ENCODE measurements at regions not wholly inside any gene's neighbourhood (a gene's known extent, or its start where the extent isn't known, plus 50 kb on each side); places are given as distances from the start of the nearest gene placed in this dataset.
A peak's percentile ranks its signal among the peaks of the same experiment; 100 is the strongest.
"Not testable (repeated sequence)": the region's sequence is repeated elsewhere in the genome, so short reads cannot be mapped to it uniquely, and the experiment has no call there.

GRCh38 chr5:9858043-9858442 is 227.9 kb upstream of the TAS2R1 start:
- DNase-seq (ENCODE audit: low spot score) = no peak

GRCh38 chr5:9853309-9853708 is 223.2 kb upstream of the TAS2R1 start:
- DNase-seq (ENCODE audit: low spot score) = no peak

GRCh38 chr5:9852671-9853070 is 222.5 kb upstream of the TAS2R1 start:
- DNase-seq (ENCODE audit: low spot score) = no peak

GRCh38 chr5:9851458-9851857 is 221.3 kb upstream of the TAS2R1 start:
- peak; percentile 23 for DNase-seq (ENCODE audit: low spot score)

GRCh38 chr5:9850456-9850855 is 220.3 kb upstream of the TAS2R1 start:
- no peak for DNase-seq (ENCODE audit: low spot score)

GRCh38 chr5:9847631-9848030 is 217.5 kb upstream of the TAS2R1 start:
- DNase-seq (ENCODE audit: low spot score) = no peak

- no peak for DNase-seq (ENCODE audit: low spot score)
These were observed 215.0 kb upstream of the TAS2R1 start for GRCh38 chr5:9845185-9845584.

GRCh38 chr5:9841516-9842170 is 211.5 kb upstream of the TAS2R1 start:
- DNase-seq (ENCODE audit: low spot score) = no peak

GRCh38 chr5:9838916-9839315 is 208.8 kb upstream of the TAS2R1 start:
- peak; percentile 84 for DNase-seq (ENCODE audit: low spot score)

GRCh38 chr5:9834871-9835770 is 205.0 kb upstream of the TAS2R1 start:
- DNase-seq (ENCODE audit: low spot score) = no peak

GRCh38 chr5:9833871-9834270 is 203.7 kb upstream of the TAS2R1 start:
- DNase-seq (ENCODE audit: low spot score) = no peak

GRCh38 chr5:9832921-9833320 is 202.8 kb upstream of the TAS2R1 start:
- no peak for DNase-seq (ENCODE audit: low spot score)

- DNase-seq (ENCODE audit: low spot score) = peak; percentile 79
These were observed 201.7 kb upstream of the TAS2R1 start for GRCh38 chr5:9831823-9832222.

GRCh38 chr5:9830184-9830583 is 200.0 kb upstream of the TAS2R1 start:
- no peak for DNase-seq (ENCODE audit: low spot score)

GRCh38 chr5:9829621-9830020 is 199.5 kb upstream of the TAS2R1 start:
- no peak for DNase-seq (ENCODE audit: low spot score)

- DNase-seq (ENCODE audit: low spot score) = no peak
These were observed 190.7 kb upstream of the TAS2R1 start for GRCh38 chr5:9820691-9821449.

GRCh38 chr5:9818340-9818845 is 188.2 kb upstream of the TAS2R1 start:
- no peak for DNase-seq (ENCODE audit: low spot score)

- no peak for DNase-seq (ENCODE audit: low spot score)
These were observed 187.7 kb upstream of the TAS2R1 start for GRCh38 chr5:9817819-9818218.

- DNase-seq (ENCODE audit: low spot score) = no peak
These were observed 184.9 kb upstream of the TAS2R1 start for GRCh38 chr5:9815051-9815450.

GRCh38 chr5:9813305-9813704 is 183.2 kb upstream of the TAS2R1 start:
- DNase-seq (ENCODE audit: low spot score) = no peak

GRCh38 chr5:9807366-9807765 is 177.2 kb upstream of the TAS2R1 start:
- not testable (repeated sequence) for DNase-seq (ENCODE audit: low spot score)

- no peak for DNase-seq (ENCODE audit: low spot score)
These were observed 171.8 kb upstream of the TAS2R1 start for GRCh38 chr5:9801908-9802307.

Measured in umbilical cord (tissue), 1 donor.